ENCODE measurements at regions not wholly inside any gene's neighbourhood (a gene's known extent, or its start where the extent isn't known, plus 50 kb on each side); places are given as distances from the start of the nearest gene placed in this dataset.

DNA sequence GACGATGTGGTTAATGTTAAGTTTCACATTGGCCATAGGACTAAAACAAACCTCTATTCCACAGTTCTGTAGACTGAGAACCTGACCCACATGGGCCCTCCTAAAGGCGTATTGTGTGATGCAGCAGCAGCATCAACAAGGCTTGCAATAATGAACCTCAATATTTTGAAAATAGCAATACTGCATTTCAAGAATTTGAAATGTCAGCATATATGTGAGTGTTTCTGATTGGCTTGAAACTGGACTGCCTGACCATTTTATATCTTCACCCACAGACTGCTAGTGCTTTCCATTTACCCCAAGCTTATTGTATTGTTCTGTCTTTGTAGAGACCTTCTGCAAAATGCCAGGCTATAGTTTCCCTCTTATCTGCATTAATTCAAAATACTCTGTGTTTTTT lies 1122.3 kb downstream of the IGSF11 start:
- Histone ChIP-seq H3K27me3 (ENCODE audit: insufficient read depth, low read depth) (no peaks in the 10 kb centered on the region), H3K4me1 (replicated peaks; ENCODE audit: insufficient read depth) (no peaks in the 10 kb centered on the region), H2AFZ (no peak overlapping the region), H4K20me1 (ENCODE audit: insufficient read depth) (no peaks in the 10 kb centered on the region), H3F3A (ENCODE audit: insufficient read depth, low read depth) (no peaks in the 10 kb centered on the region), H3K9me3 (ENCODE audit: insufficient read depth, low read depth) (no peaks in the 10 kb centered on the region), H3K4me2 (no peak overlapping the region), H3K4me3 (no peak overlapping the region), H3K36me3 (ENCODE audit: low read depth) (no peaks in the 10 kb centered on the region), H3K27ac (no peak overlapping the region), H3K79me2 (ENCODE audit: low read depth) (no peaks in the 10 kb centered on the region), H3K9me2 (ENCODE audit: insufficient read depth) (no peaks in the 10 kb centered on the region)
- intact Hi-C loops (cut with micrococcal nuclease; ENCODE audit: unreplicated experiment), result no loop called here
- no peak for DNase-seq
- BruUV-seq (replicated peaks), result no TSS peak
- ChIA-PET POLR2A (ENCODE audit: unreplicated experiment) (no interaction called here), CTCF (no interaction called here)
- no peak for TF ChIP-seq EZH2 (IDR thresholded peaks at IDR 0.05; ENCODE audit: low read depth)
- TF ChIP-seq, protein P1, sequence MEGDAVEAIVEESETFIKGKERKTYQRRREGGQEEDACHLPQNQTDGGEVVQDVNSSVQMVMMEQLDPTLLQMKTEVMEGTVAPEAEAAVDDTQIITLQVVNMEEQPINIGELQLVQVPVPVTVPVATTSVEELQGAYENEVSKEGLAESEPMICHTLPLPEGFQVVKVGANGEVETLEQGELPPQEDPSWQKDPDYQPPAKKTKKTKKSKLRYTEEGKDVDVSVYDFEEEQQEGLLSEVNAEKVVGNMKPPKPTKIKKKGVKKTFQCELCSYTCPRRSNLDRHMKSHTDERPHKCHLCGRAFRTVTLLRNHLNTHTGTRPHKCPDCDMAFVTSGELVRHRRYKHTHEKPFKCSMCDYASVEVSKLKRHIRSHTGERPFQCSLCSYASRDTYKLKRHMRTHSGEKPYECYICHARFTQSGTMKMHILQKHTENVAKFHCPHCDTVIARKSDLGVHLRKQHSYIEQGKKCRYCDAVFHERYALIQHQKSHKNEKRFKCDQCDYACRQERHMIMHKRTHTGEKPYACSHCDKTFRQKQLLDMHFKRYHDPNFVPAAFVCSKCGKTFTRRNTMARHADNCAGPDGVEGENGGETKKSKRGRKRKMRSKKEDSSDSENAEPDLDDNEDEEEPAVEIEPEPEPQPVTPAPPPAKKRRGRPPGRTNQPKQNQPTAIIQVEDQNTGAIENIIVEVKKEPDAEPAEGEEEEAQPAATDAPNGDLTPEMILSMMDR (conservative IDR thresholded peaks at IDR 0.05), result no peak

DNA sequence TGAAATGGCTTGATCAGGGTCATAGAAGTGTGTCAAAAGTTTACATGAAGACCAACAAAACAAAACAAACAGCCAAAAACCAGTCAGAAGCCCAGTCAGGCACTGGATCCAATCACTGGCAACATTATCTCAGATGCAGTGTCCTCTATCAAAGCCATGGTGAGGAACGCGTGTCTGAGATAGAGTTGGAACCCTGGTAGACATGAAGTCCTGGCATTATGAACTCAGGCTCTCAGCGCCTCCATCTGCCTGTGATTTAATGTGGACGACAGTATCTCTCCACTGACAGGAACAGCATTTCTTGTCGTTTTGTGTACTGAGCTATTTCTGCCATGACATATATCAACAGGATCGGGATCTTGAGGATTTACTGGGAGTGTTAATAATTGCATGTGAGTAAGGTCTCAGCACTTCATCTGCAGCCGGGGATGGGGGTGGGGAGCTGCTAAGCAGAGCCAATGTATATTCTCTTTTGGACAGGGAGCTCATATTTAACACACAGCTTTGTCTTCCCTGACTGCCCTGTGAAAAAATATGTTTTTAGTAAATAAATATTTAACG lies 1120.0 kb downstream of the IGSF11 start:
- no TSS peak for BruUV-seq (replicated peaks)
- H3K36me3 ChIP-seq (ENCODE audit: low read depth), result no peaks in the 10 kb centered on the region
- ChIA-PET CTCF (no interaction called here), POLR2A (ENCODE audit: unreplicated experiment) (no interaction called here)
- H3K27ac ChIP-seq, result no peak overlapping the region
- DNase-seq, result no peak
- TF ChIP-seq, protein P1 (conservative IDR thresholded peaks at IDR 0.05), result no peak
- no peak for TF ChIP-seq EZH2 (IDR thresholded peaks at IDR 0.05; ENCODE audit: low read depth)
- H4K20me1 ChIP-seq (ENCODE audit: insufficient read depth), result no peaks in the 10 kb centered on the region
- H2AFZ ChIP-seq, result no peak overlapping the region
- no peaks in the 10 kb centered on the region for H3K79me2 ChIP-seq (ENCODE audit: low read depth)
- intact Hi-C loops (cut with micrococcal nuclease; ENCODE audit: unreplicated experiment), result no loop called here
- H3K27me3 ChIP-seq (ENCODE audit: insufficient read depth, low read depth), result no peaks in the 10 kb centered on the region
- H3K4me2 ChIP-seq, result no peak overlapping the region
- H3K4me3 ChIP-seq, result no peak overlapping the region
- H3K4me1 ChIP-seq (replicated peaks; ENCODE audit: insufficient read depth), result no peaks in the 10 kb centered on the region
- H3K9me2 ChIP-seq (ENCODE audit: insufficient read depth), result no peaks in the 10 kb centered on the region
- H3K9me3 ChIP-seq (ENCODE audit: insufficient read depth, low read depth), result no peaks in the 10 kb centered on the region
- no peaks in the 10 kb centered on the region for H3F3A ChIP-seq (ENCODE audit: insufficient read depth, low read depth)

DNA sequence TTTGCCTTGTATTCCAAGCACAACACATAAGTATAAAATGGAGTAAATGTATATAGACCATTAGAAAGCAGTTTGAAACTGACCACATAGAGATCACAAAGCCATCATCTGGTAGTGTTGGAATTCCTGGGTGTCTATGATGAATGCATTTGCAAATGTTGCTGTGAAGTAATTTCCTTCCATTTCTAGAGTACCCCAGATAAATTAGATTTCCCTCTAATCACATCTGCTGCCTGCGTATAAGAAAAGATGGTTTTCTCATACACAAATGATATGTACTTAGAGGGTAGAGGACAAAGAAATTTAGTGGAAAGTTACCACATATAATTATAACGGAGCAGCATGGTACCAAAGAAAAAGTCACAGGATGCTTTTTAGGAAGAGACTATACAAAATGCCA lies 1117.8 kb downstream of the IGSF11 start:
- Histone ChIP-seq H3K27ac (no peak overlapping the region), H3K4me1 (replicated peaks; ENCODE audit: insufficient read depth) (no peaks in the 10 kb centered on the region), H3K4me3 (no peak overlapping the region), H4K20me1 (ENCODE audit: insufficient read depth) (no peaks in the 10 kb centered on the region), H3K79me2 (ENCODE audit: low read depth) (no peaks in the 10 kb centered on the region), H3K9me2 (ENCODE audit: insufficient read depth) (no peaks in the 10 kb centered on the region), H3F3A (ENCODE audit: insufficient read depth, low read depth) (no peaks in the 10 kb centered on the region), H3K36me3 (ENCODE audit: low read depth) (no peaks in the 10 kb centered on the region), H3K9me3 (ENCODE audit: insufficient read depth, low read depth) (no peaks in the 10 kb centered on the region), H3K4me2 (no peak overlapping the region), H2AFZ (no peak overlapping the region), H3K27me3 (ENCODE audit: insufficient read depth, low read depth) (no peaks in the 10 kb centered on the region)
- no peak for DNase-seq
- ChIA-PET POLR2A (ENCODE audit: unreplicated experiment) (no interaction called here), CTCF (no interaction called here)
- no TSS peak for BruUV-seq (replicated peaks)
- TF ChIP-seq, protein P1 (conservative IDR thresholded peaks at IDR 0.05), result no peak
- TF ChIP-seq EZH2 (IDR thresholded peaks at IDR 0.05; ENCODE audit: low read depth), result no peak
- intact Hi-C loops (cut with micrococcal nuclease; ENCODE audit: unreplicated experiment), result no loop called here

Measured in PC-9 (cell line).